NCI-H345 (cell line): ENCODE measurements at regions not wholly inside any gene's neighbourhood (a gene's known extent, or its start where the extent isn't known, plus 50 kb on each side); places are given as distances from the start of the nearest gene placed in this dataset.
"Not testable (repeated sequence)": the region's sequence is repeated elsewhere in the genome, so short reads cannot be mapped to it uniquely, and the experiment has no call there.

ENCODE experiments used
- DNase-seq: peaks from one replicate; lab custom pipeline; 2025; lab: John Stamatoyannopoulos, UW

GRCh38 chr2:39996653-39997080 lies 217.6 kb upstream of the THUMPD2 start:
- no peak for DNase-seq

- no peak for DNase-seq
Measured at GRCh38 chr2:39995005-39995737, 216.1 kb upstream of the THUMPD2 start.

- no peak for DNase-seq
Measured at GRCh38 chr2:39994151-39994550, 215.1 kb upstream of the THUMPD2 start.

- no peak for DNase-seq
Measured at GRCh38 chr2:39991298-39991697, 212.2 kb upstream of the THUMPD2 start.

- DNase-seq = no peak
Measured at GRCh38 chr2:39990335-39990900, 211.4 kb upstream of the THUMPD2 start.

- DNase-seq = no peak
Measured at GRCh38 chr2:39989888-39990287, 210.8 kb upstream of the THUMPD2 start.

GRCh38 chr2:39981883-39982311 lies 202.8 kb upstream of the THUMPD2 start:
- DNase-seq = peak; percentile 66

- no peak for DNase-seq
Measured at GRCh38 chr2:39975476-39976020, 196.5 kb upstream of the THUMPD2 start.

- no peak for DNase-seq
Measured at GRCh38 chr2:39968037-39968436, 189.0 kb upstream of the THUMPD2 start.

GRCh38 chr2:39960681-39961080 lies 181.6 kb upstream of the THUMPD2 start:
- not testable (repeated sequence) for DNase-seq

- DNase-seq = no peak
Measured at GRCh38 chr2:39954346-39954745, 175.3 kb upstream of the THUMPD2 start.

GRCh38 chr2:39949131-39949530 lies 170.1 kb upstream of the THUMPD2 start:
- no peak for DNase-seq

- no peak for DNase-seq
Measured at GRCh38 chr2:39948016-39948719, 169.1 kb upstream of the THUMPD2 start.

GRCh38 chr2:39947294-39948015 lies 168.4 kb upstream of the THUMPD2 start:
- DNase-seq = no peak

- no peak for DNase-seq
Measured at GRCh38 chr2:39942950-39943349, 163.9 kb upstream of the THUMPD2 start.

GRCh38 chr2:39938035-39938835 lies 159.2 kb upstream of the THUMPD2 start:
- no peak for DNase-seq

GRCh38 chr2:39937621-39938020 lies 158.6 kb upstream of the THUMPD2 start:
- DNase-seq = no peak

GRCh38 chr2:39934851-39935250 lies 155.8 kb upstream of the THUMPD2 start:
- no peak for DNase-seq

- DNase-seq = no peak
Measured at GRCh38 chr2:39933196-39933595, 154.1 kb upstream of the THUMPD2 start.

GRCh38 chr2:39932198-39932597 lies 153.1 kb upstream of the THUMPD2 start:
- DNase-seq = no peak

GRCh38 chr2:39930175-39930917 lies 151.3 kb upstream of the THUMPD2 start:
- no peak for DNase-seq
